Liver (tissue), 8 donors: ENCODE measurements at regions not wholly inside any gene's neighbourhood (a gene's known extent, or its start where the extent isn't known, plus 50 kb on each side); places are given as distances from the start of the nearest gene placed in this dataset.

ENCODE experiments used
- DNase-seq: peaks from one replicate; pipeline ENCODE4 v3.0.0-alpha.2; 2017; ENCODE audit warnings: low spot score
- H3K27ac ChIP-seq, 2 donors: one replicate each; pipeline ENCODE4 v1.7.0; 2013; ENCODE audit warnings: inconsistent platforms in 2 of 2, low read length in 2 of 2, control low read depth in 1 of 2, low read depth in 1 of 2, mild to moderate bottlenecking in 1 of 2
- H3K27me3 ChIP-seq, 4 donors: one replicate each; pipeline versions ENCODE4 v1.6.1 to v1.7.0; 2013; ENCODE audit warnings: low read length in 3 of 4, inconsistent platforms in 1 of 4, mild to moderate bottlenecking in 1 of 4, moderate library complexity in 1 of 4; ENCODE audit not compliant: control insufficient read depth in 4 of 4, insufficient read depth in 4 of 4
- H3K36me3 ChIP-seq, 4 donors: one replicate each; pipeline versions ENCODE4 v1.6.1 to v1.7.0; 2013; ENCODE audit warnings: low read length in 3 of 4, mild to moderate bottlenecking in 3 of 4, low read depth in 1 of 4, moderate library complexity in 1 of 4; ENCODE audit not compliant: control insufficient read depth in 4 of 4, insufficient read depth in 3 of 4
- H3K4me1 ChIP-seq, 4 donors: one replicate each; pipeline versions ENCODE4 v1.6.1 to v1.7.0; 2013; ENCODE audit warnings: low read length in 3 of 4, mild to moderate bottlenecking in 3 of 4, moderate library complexity in 1 of 4; ENCODE audit not compliant: control insufficient read depth in 4 of 4, insufficient read depth in 4 of 4
- H3K4me3 ChIP-seq, 3 donors: one replicate each; pipeline versions ENCODE4 v1.6.1 to v1.7.0; 2013; ENCODE audit warnings: low read length in 3 of 3, control low read depth in 1 of 3, low read depth in 1 of 3, mild to moderate bottlenecking in 1 of 3
- H3K9ac ChIP-seq, 2 donors: one replicate each; pipeline ENCODE4 v1.7.0; 2013; ENCODE audit warnings: low read length in 2 of 2, mild to moderate bottlenecking in 2 of 2, moderate library complexity in 2 of 2, control low read depth in 1 of 2, low read depth in 1 of 2
- H3K9me3 ChIP-seq, 4 donors: one replicate each; pipeline versions ENCODE4 v1.6.1 to v1.7.0; 2013; ENCODE audit warnings: low read length in 3 of 4; ENCODE audit not compliant: control insufficient read depth in 4 of 4
- ATF3 ChIP-seq: IDR thresholded peaks from 2 replicates; pipeline ENCODE4 v1.6.1; 2016; ENCODE audit warnings: antibody characterized with exemption
- CTCF ChIP-seq: fragments of 150-350 bp; IDR thresholded peaks from 2 replicates; pipeline ENCODE4 v1.5.1; 2017; ENCODE audit warnings: improper control_type of control experiment, low read depth, low read length; ENCODE audit not compliant: missing input control
- EGR1 ChIP-seq, 2 donors: IDR thresholded peaks; 2 replicates each; pipeline ENCODE4 v1.6.1; 2016 to 2018; ENCODE audit warnings: antibody characterized with exemption in 2 of 2, low read depth in 2 of 2
- FOXA1 ChIP-seq: IDR thresholded peaks from 2 replicates; pipeline ENCODE4 v1.6.1; 2016; ENCODE audit warnings: antibody characterized with exemption
- FOXA2 ChIP-seq: IDR thresholded peaks from 2 replicates; pipeline ENCODE4 v1.6.1; 2016; ENCODE audit warnings: antibody characterized with exemption
- GABPA ChIP-seq, 2 donors: IDR thresholded peaks in 1 of 2; conservative IDR thresholded peaks in 1 of 2; 2 replicates each; pipeline ENCODE4 v1.6.1; 2016; ENCODE audit warnings: antibody characterized with exemption in 2 of 2, mild to moderate bottlenecking in 1 of 2, moderate library complexity in 1 of 2
- HNF4A ChIP-seq, 2 donors: conservative IDR thresholded peaks; 2 replicates each; pipeline ENCODE4 v1.6.1; 2016; ENCODE audit warnings: antibody characterized with exemption in 2 of 2, mild to moderate bottlenecking in 2 of 2
- JUND ChIP-seq, 2 donors: IDR thresholded peaks; 2 replicates each; pipeline ENCODE4 v1.6.1; 2016; ENCODE audit warnings: antibody characterized with exemption in 2 of 2
- MAX ChIP-seq: IDR thresholded peaks from 2 replicates; pipeline ENCODE4 v1.6.1; 2016; ENCODE audit warnings: antibody characterized with exemption
- NR2F2 ChIP-seq: IDR thresholded peaks from 2 replicates; pipeline ENCODE4 v1.6.1; 2016; ENCODE audit warnings: antibody characterized with exemption
- RAD21 ChIP-seq, 2 donors: IDR thresholded peaks; 2 replicates each; pipeline ENCODE4 v1.6.1; 2016; ENCODE audit warnings: antibody characterized with exemption in 2 of 2, mild to moderate bottlenecking in 2 of 2
- REST ChIP-seq: IDR thresholded peaks from 2 replicates; pipeline ENCODE4 v1.6.1; 2016; ENCODE audit warnings: antibody characterized with exemption, mild to moderate bottlenecking
- RXRA ChIP-seq, 2 donors: IDR thresholded peaks; 2 replicates each; pipeline ENCODE4 v1.6.1; 2017 to 2018; ENCODE audit warnings: antibody characterized with exemption in 2 of 2, mild to moderate bottlenecking in 1 of 2
- SP1 ChIP-seq: IDR thresholded peaks from 2 replicates; pipeline ENCODE4 v1.6.1; 2018; ENCODE audit warnings: antibody characterized with exemption, mild to moderate bottlenecking
- ZBTB33 ChIP-seq: IDR thresholded peaks from 2 replicates; pipeline ENCODE4 v1.6.1; 2016; ENCODE audit warnings: antibody characterized with exemption
- WGBS: extraction: QIAGEN DNeasy Blood & Tissue Kit; methylation state at CpG from one replicate; pipeline ENCODE4 v1.1.7; 2013; 5-methylcytosine and 5-hydroxymethylcytosine counted together
- donor health status: healthy.
- donor health status: healthy.
- donor health status: healthy.
- donor health status: healthy.
- donor health status: healthy.

GRCh38 chr5:109992264-109992915 is 302.7 kb downstream of the MAN2A1 start (continued):
- peak; percentile 20 for TF ChIP-seq REST
- TF ChIP-seq ATF3, result no peak
- TF ChIP-seq GABPA (IDR thresholded peaks at IDR 0.05 in 1 of 2, conservative IDR thresholded peaks at IDR 0.05 in 1 of 2), result no peak

GRCh38 chr5:109994135-109994534 is 304.4 kb downstream of the MAN2A1 start:
- no peak for DNase-seq
- Histone ChIP-seq H3K4me3 (no peak overlapping the region), H3K9me3 (no peaks in the 10 kb centered on the region), H3K4me1 (peaks cover 14 to 50% (median 33%) of the 10 kb centered on the region in 4 donors), H3K27me3 (no peaks in the 10 kb centered on the region), H3K36me3 (no peaks in the 10 kb centered on the region), H3K9ac (no peak overlapping the region), H3K27ac (no peak overlapping the region)
- WGBS, result 27% methylated on average over 2 of the region's 2 CpGs
- TF ChIP-seq SP1 (peak; percentile 16), NR2F2 (no peak), RAD21 (IDR thresholded peaks at IDR 0.05) (peak in 1 of 2 donors; percentile 11), GABPA (IDR thresholded peaks at IDR 0.05 in 1 of 2, conservative IDR thresholded peaks at IDR 0.05 in 1 of 2) (no peak), JUND (IDR thresholded peaks at IDR 0.05) (no peak), FOXA2 (no peak), CTCF (no peak), ATF3 (no peak), RXRA (IDR thresholded peaks at IDR 0.05) (peak in 1 of 2 donors; percentile 13), HNF4A (conservative IDR thresholded peaks at IDR 0.05) (peak in 1 of 2 donors; percentile 19), MAX (peak; percentile 42)

- H3K9me3 ChIP-seq, result no peaks in the 10 kb centered on the region
- 62% methylated on average over 2 of the region's 2 CpGs for WGBS
- no peak for DNase-seq
Measured at GRCh38 chr5:109996246-109996645, 306.5 kb downstream of the MAN2A1 start.

More at GRCh38 chr5:109996246-109996645, 306.5 kb downstream of the MAN2A1 start:
- Histone ChIP-seq H3K27ac (no peak overlapping the region), H3K4me1 (peaks cover 13 to 47% (median 28%) of the 10 kb centered on the region in 4 donors), H3K27me3 (no peaks in the 10 kb centered on the region), H3K36me3 (no peaks in the 10 kb centered on the region), H3K9ac (no peak overlapping the region), H3K4me3 (no peak overlapping the region)
- TF ChIP-seq NR2F2 (no peak), JUND (IDR thresholded peaks at IDR 0.05) (no peak), EGR1 (IDR thresholded peaks at IDR 0.05; ENCODE audit: low read depth in 2 of 2) (no peak), RXRA (IDR thresholded peaks at IDR 0.05) (no peak), FOXA1 (no peak), MAX (no peak), ZBTB33 (no peak), FOXA2 (no peak), ATF3 (no peak), RAD21 (IDR thresholded peaks at IDR 0.05) (no peak), HNF4A (conservative IDR thresholded peaks at IDR 0.05) (no peak), REST (no peak)
